ENCODE measurements at regions not wholly inside any gene's neighbourhood (a gene's known extent, or its start where the extent isn't known, plus 50 kb on each side); places are given as distances from the start of the nearest gene placed in this dataset.

GRCh38 chr2:221997100-221997499 is 301.7 kb downstream of the PAX3 start:
- no peak for TF ChIP-seq CTCF (IDR thresholded peaks at IDR 0.05; ENCODE audit: poor library complexity)
- no peak for TF ChIP-seq EZH2 (IDR thresholded peaks at IDR 0.05; ENCODE audit: borderline replicate concordance)
